ENCODE measurements at regions not wholly inside any gene's neighbourhood (a gene's known extent, or its start where the extent isn't known, plus 50 kb on each side); places are given as distances from the start of the nearest gene placed in this dataset.

DNA sequence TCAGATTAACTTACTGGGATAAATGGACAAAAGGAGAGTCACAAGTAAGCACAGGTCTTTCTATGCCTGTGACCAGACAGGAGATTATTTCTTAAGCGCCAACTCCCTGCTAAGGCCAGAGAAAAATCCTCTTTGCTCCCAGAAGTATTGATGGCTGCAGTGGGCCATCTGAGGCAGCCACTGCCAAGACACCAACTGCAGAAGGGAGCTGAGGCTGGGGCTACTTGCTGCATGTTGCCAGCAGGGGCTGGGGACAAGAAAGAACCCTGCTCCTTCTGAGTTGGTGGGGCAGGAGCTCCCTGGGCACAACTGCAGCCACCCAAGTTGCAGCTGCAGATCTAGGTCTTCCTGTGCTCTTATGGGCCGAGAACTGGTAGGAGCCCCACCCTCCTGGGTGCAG is 1075.3 kb downstream of the PCDH18 start:
- Histone ChIP-seq H3K27ac (ENCODE audit: extremely low read depth, low read depth, low read length) (no peak overlapping the region), H3K36me3 (ENCODE audit: control insufficient read depth in 2 of 2, insufficient read depth in 1 of 2, low read length in 2 of 2) (no peaks in the 10 kb centered on the region), H3K9me3 (ENCODE audit: control insufficient read depth, insufficient read depth, low read depth, low read length) (no peaks in the 10 kb centered on the region), H3K4me1 (ENCODE audit: control insufficient read depth, insufficient read depth, low read length) (no peaks in the 10 kb centered on the region), H3K4me3 (ENCODE audit: low read depth, low read length) (no peak overlapping the region)
- ChIA-PET CTCF (interaction anchor here (0.6 kb wide), 1 partner anchor 8 kb away, joined by 3 read pairs; no protein-coding TSS in a partner anchor), POLR2A (no interaction called here)
- TF ChIP-seq ZNF792 (tag by site-specific recombination; IDR thresholded peaks at IDR 0.05) (no peak), ZBTB20 (tag by site-specific recombination; IDR thresholded peaks at IDR 0.05) (no peak), ZNF138 (tag by site-specific recombination; IDR thresholded peaks at IDR 0.05; ENCODE audit: borderline replicate concordance) (no peak), ZBTB17 (tag by site-specific recombination; IDR thresholded peaks at IDR 0.05) (no peak), HOXC10 (CRISPR knock-in tag; IDR thresholded peaks at IDR 0.05) (no peak), ZNF548 (tag by site-specific recombination; IDR thresholded peaks at IDR 0.05) (no peak), ZNF169 (tag by site-specific recombination; IDR thresholded peaks at IDR 0.05) (no peak), ZNF248 (tag by site-specific recombination; IDR thresholded peaks at IDR 0.05) (no peak), ZNF571 (tag by site-specific recombination; IDR thresholded peaks at IDR 0.05) (no peak)
- TF ChIP-seq, protein P1, sequence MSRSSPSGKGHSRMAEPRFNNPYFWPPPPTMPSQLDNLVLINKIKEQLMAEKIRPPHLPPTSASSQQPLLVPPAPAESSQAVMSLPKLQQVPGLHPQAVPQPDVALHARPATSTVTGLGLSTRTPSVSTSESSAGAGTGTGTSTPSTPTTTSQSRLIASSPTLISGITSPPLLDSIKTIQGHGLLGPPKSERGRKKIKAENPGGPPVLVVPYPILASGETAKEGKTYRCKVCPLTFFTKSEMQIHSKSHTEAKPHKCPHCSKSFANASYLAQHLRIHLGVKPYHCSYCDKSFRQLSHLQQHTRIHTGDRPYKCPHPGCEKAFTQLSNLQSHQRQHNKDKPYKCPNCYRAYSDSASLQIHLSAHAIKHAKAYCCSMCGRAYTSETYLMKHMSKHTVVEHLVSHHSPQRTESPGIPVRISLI (tag by site-specific recombination; IDR thresholded peaks at IDR 0.05) = no peak

DNA sequence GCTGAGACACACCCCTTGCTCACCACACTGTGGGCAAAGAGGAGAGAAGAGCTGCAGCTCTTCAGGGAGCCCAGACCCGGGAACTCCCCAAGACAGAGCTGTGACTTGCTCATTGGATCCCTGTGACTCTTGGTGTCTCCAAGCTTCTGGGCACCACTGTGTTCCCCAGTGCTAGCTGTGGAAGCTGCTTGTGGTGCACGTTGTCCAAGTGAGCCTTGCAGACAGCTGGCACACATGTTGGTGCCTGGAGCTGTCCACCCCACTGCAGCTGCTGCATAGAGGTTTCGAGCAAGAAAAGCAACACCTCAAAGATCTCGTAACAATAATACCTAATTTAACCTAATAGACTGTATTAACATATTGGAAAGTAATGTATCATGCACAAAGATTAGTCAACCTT is 1089.3 kb downstream of the PCDH18 start:
- POLR2A ChIA-PET = no interaction called here
- Histone ChIP-seq H3K9me3 (ENCODE audit: control insufficient read depth, insufficient read depth, low read depth, low read length) (no peaks in the 10 kb centered on the region), H3K4me3 (ENCODE audit: low read depth, low read length) (no peak overlapping the region), H3K4me1 (ENCODE audit: control insufficient read depth, insufficient read depth, low read length) (no peaks in the 10 kb centered on the region), H3K36me3 (ENCODE audit: control insufficient read depth in 2 of 2, insufficient read depth in 1 of 2, low read length in 2 of 2) (no peaks in the 10 kb centered on the region), H3K27ac (ENCODE audit: extremely low read depth, low read depth, low read length) (no peak overlapping the region)
- CTCF ChIA-PET = no interaction called here
- no peak for TF ChIP-seq ZNF202 (tag by site-specific recombination; IDR thresholded peaks at IDR 0.05; ENCODE audit: borderline replicate concordance)
- TF ChIP-seq ZNF184 (tag by site-specific recombination; IDR thresholded peaks at IDR 0.05) = no peak
- no peak for TF ChIP-seq ZNF23 (tag by site-specific recombination; IDR thresholded peaks at IDR 0.05; ENCODE audit: borderline replicate concordance)
- TF ChIP-seq ZNF266 (tag by site-specific recombination; IDR thresholded peaks at IDR 0.05; ENCODE audit: low read depth) = no peak
- TF ChIP-seq ZNF133 (tag by site-specific recombination; IDR thresholded peaks at IDR 0.05) = no peak
- TF ChIP-seq, protein P2, sequence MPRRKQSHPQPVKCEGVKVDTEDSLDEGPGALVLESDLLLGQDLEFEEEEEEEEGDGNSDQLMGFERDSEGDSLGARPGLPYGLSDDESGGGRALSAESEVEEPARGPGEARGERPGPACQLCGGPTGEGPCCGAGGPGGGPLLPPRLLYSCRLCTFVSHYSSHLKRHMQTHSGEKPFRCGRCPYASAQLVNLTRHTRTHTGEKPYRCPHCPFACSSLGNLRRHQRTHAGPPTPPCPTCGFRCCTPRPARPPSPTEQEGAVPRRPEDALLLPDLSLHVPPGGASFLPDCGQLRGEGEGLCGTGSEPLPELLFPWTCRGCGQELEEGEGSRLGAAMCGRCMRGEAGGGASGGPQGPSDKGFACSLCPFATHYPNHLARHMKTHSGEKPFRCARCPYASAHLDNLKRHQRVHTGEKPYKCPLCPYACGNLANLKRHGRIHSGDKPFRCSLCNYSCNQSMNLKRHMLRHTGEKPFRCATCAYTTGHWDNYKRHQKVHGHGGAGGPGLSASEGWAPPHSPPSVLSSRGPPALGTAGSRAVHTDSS (tag by site-specific recombination; IDR thresholded peaks at IDR 0.05) = no peak
- TF ChIP-seq EGR2 (tag by site-specific recombination; IDR thresholded peaks at IDR 0.05; ENCODE audit: low read depth) = no peak

DNA sequence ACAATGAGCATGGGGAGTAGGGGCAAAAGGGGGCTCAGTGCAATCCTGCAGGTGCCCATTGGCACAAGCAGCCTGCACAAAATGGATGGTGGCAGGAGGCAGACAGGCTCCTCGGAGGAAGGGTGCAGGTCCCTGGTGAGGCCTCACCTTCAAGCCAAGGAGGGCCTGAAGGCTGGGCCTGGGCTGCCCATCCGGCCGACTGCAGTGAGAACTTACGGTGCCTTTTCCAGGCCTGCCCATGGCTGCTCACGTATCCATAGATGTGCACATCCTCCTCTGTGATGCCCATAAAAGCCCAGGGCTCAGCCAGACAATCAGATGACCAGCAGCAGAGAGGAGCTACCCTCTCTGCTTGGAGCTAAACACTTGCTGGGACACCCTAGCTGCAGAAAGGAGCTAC is 1089.8 kb downstream of the PCDH18 start:
- ChIA-PET CTCF (no interaction called here), POLR2A (no interaction called here)
- Histone ChIP-seq H3K4me3 (ENCODE audit: low read depth, low read length) (no peak overlapping the region), H3K36me3 (ENCODE audit: control insufficient read depth in 2 of 2, insufficient read depth in 1 of 2, low read length in 2 of 2) (no peaks in the 10 kb centered on the region), H3K27ac (ENCODE audit: extremely low read depth, low read depth, low read length) (no peak overlapping the region), H3K9me3 (ENCODE audit: control insufficient read depth, insufficient read depth, low read depth, low read length) (no peaks in the 10 kb centered on the region), H3K4me1 (ENCODE audit: control insufficient read depth, insufficient read depth, low read length) (no peaks in the 10 kb centered on the region)
- TF ChIP-seq ZNF175 (tag by site-specific recombination; IDR thresholded peaks at IDR 0.05) = no peak
- TF ChIP-seq ZNF48 (tag by site-specific recombination; IDR thresholded peaks at IDR 0.05) = no peak
- TF ChIP-seq, protein P3, sequence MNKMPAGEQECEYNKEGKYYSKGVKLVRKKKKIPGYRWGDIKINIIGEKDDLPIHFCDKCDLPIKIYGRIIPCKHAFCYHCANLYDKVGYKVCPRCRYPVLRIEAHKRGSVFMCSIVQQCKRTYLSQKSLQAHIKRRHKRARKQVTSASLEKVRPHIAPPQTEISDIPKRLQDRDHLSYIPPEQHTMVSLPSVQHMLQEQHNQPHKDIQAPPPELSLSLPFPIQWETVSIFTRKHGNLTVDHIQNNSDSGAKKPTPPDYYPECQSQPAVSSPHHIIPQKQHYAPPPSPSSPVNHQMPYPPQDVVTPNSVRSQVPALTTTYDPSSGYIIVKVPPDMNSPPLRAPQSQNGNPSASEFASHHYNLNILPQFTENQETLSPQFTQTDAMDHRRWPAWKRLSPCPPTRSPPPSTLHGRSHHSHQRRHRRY (tag by site-specific recombination; IDR thresholded peaks at IDR 0.05) = no peak
- no peak for TF ChIP-seq ZNF214 (tag by site-specific recombination; IDR thresholded peaks at IDR 0.05; ENCODE audit: borderline replicate concordance)
- TF ChIP-seq ZNF221 (tag by site-specific recombination; IDR thresholded peaks at IDR 0.05; ENCODE audit: borderline replicate concordance) = no peak
- TF ChIP-seq ZNF837 (tag by site-specific recombination; IDR thresholded peaks at IDR 0.05) = no peak
- TF ChIP-seq KLF16 (tag by site-specific recombination; IDR thresholded peaks at IDR 0.05) = no peak
- no peak for TF ChIP-seq SALL2 (tag by site-specific recombination; IDR thresholded peaks at IDR 0.05; ENCODE audit: borderline replicate concordance)
- no peak for TF ChIP-seq ZBTB8A (tag by site-specific recombination; IDR thresholded peaks at IDR 0.05)
